ENCODE measurements at regions not wholly inside any gene's neighbourhood (a gene's known extent, or its start where the extent isn't known, plus 50 kb on each side); places are given as distances from the start of the nearest gene placed in this dataset.

- Histone ChIP-seq H3K4me3 (ENCODE audit: low read depth in 1 of 5, low read length in 5 of 5) (no peak overlapping the region), H3K9me3 (ENCODE audit: control insufficient read depth in 5 of 5, low read length in 5 of 5) (no peaks in the 10 kb centered on the region), H3K27me3 (ENCODE audit: control insufficient read depth in 5 of 5, insufficient read depth in 4 of 5, low read length in 5 of 5) (peaks cover 0 to 16% (median 7%) of the 10 kb centered on the region in 5 donors), H3K4me1 (ENCODE audit: control insufficient read depth in 5 of 5, insufficient read depth in 5 of 5, low read length in 5 of 5) (peaks cover 0 to 16% (median 5%) of the 10 kb centered on the region in 5 donors), H3K36me3 (ENCODE audit: control insufficient read depth in 5 of 5, insufficient read depth in 5 of 5, low read length in 5 of 5) (no peaks in the 10 kb centered on the region), H3K9ac (ENCODE audit: low read length in 5 of 5) (no peak overlapping the region), H3K27ac (ENCODE audit: low read depth, low read length) (no peak overlapping the region)
Observed at GRCh38 chr3:194971009-194971408, 285.3 kb downstream of the FAM43A start.

- Histone ChIP-seq H3K27me3 (ENCODE audit: control insufficient read depth in 5 of 5, insufficient read depth in 4 of 5, low read length in 5 of 5) (peaks cover 0 to 11% (median 2%) of the 10 kb centered on the region in 5 donors), H3K27ac (ENCODE audit: low read depth, low read length) (no peak overlapping the region), H3K36me3 (ENCODE audit: control insufficient read depth in 5 of 5, insufficient read depth in 5 of 5, low read length in 5 of 5) (no peaks in the 10 kb centered on the region), H3K4me1 (ENCODE audit: control insufficient read depth in 5 of 5, insufficient read depth in 5 of 5, low read length in 5 of 5) (peaks cover 0 to 22% (median 9%) of the 10 kb centered on the region in 5 donors), H3K9me3 (ENCODE audit: control insufficient read depth in 5 of 5, low read length in 5 of 5) (no peaks in the 10 kb centered on the region), H3K9ac (ENCODE audit: low read length in 5 of 5) (no peak overlapping the region), H3K4me3 (ENCODE audit: low read depth in 1 of 5, low read length in 5 of 5) (no peak overlapping the region)
Observed at GRCh38 chr3:194971965-194972364, 286.3 kb downstream of the FAM43A start.

GRCh38 chr3:194972641-194973040, 287.0 kb downstream of the FAM43A start:
- H3K27ac ChIP-seq (ENCODE audit: low read depth, low read length), result no peak overlapping the region
- peaks cover 0 to 17% (median 9%) of the 10 kb centered on the region in 5 donors for H3K4me1 ChIP-seq (ENCODE audit: control insufficient read depth in 5 of 5, insufficient read depth in 5 of 5, low read length in 5 of 5)
- H3K4me3 ChIP-seq (ENCODE audit: low read depth in 1 of 5, low read length in 5 of 5), result no peak overlapping the region
- H3K9ac ChIP-seq (ENCODE audit: low read length in 5 of 5), result no peak overlapping the region
- no peaks in the 10 kb centered on the region for H3K9me3 ChIP-seq (ENCODE audit: control insufficient read depth in 5 of 5, low read length in 5 of 5)
- H3K27me3 ChIP-seq (ENCODE audit: control insufficient read depth in 5 of 5, insufficient read depth in 4 of 5, low read length in 5 of 5), result peaks cover 0 to 6% (median under 1%) of the 10 kb centered on the region in 5 donors
- no peaks in the 10 kb centered on the region for H3K36me3 ChIP-seq (ENCODE audit: control insufficient read depth in 5 of 5, insufficient read depth in 5 of 5, low read length in 5 of 5)

- peaks cover 0 to 17% (median 9%) of the 10 kb centered on the region in 5 donors for H3K4me1 ChIP-seq (ENCODE audit: control insufficient read depth in 5 of 5, insufficient read depth in 5 of 5, low read length in 5 of 5)
- H3K9me3 ChIP-seq (ENCODE audit: control insufficient read depth in 5 of 5, low read length in 5 of 5), result no peaks in the 10 kb centered on the region
Observed at GRCh38 chr3:194973366-194974000, 287.8 kb downstream of the FAM43A start.

GRCh38 chr3:194974468-194975135, 288.9 kb downstream of the FAM43A start:
- H3K27ac ChIP-seq (ENCODE audit: low read depth, low read length), result no peak overlapping the region
- H3K9me3 ChIP-seq (ENCODE audit: control insufficient read depth in 5 of 5, low read length in 5 of 5), result no peaks in the 10 kb centered on the region
- no peak overlapping the region for H3K4me3 ChIP-seq (ENCODE audit: low read depth in 1 of 5, low read length in 5 of 5)

More at GRCh38 chr3:194973366-194974000, 287.8 kb downstream of the FAM43A start:
- H3K4me3 ChIP-seq (ENCODE audit: low read depth in 1 of 5, low read length in 5 of 5), result no peak overlapping the region
- H3K36me3 ChIP-seq (ENCODE audit: control insufficient read depth in 5 of 5, insufficient read depth in 5 of 5, low read length in 5 of 5), result no peaks in the 10 kb centered on the region
- no peak overlapping the region for H3K9ac ChIP-seq (ENCODE audit: low read length in 5 of 5)
- H3K27me3 ChIP-seq (ENCODE audit: control insufficient read depth in 5 of 5, insufficient read depth in 4 of 5, low read length in 5 of 5), result no peaks in the 10 kb centered on the region
- no peak overlapping the region for H3K27ac ChIP-seq (ENCODE audit: low read depth, low read length)

GRCh38 chr3:194976049-194976451, 290.4 kb downstream of the FAM43A start:
- Histone ChIP-seq H3K9ac (ENCODE audit: low read length in 5 of 5) (no peak overlapping the region), H3K27ac (ENCODE audit: low read depth, low read length) (no peak overlapping the region), H3K9me3 (ENCODE audit: control insufficient read depth in 5 of 5, low read length in 5 of 5) (no peaks in the 10 kb centered on the region), H3K4me1 (ENCODE audit: control insufficient read depth in 5 of 5, insufficient read depth in 5 of 5, low read length in 5 of 5) (peaks cover 0 to 17% (median 9%) of the 10 kb centered on the region in 5 donors), H3K27me3 (ENCODE audit: control insufficient read depth in 5 of 5, insufficient read depth in 4 of 5, low read length in 5 of 5) (no peaks in the 10 kb centered on the region), H3K4me3 (ENCODE audit: low read depth in 1 of 5, low read length in 5 of 5) (no peak overlapping the region), H3K36me3 (ENCODE audit: control insufficient read depth in 5 of 5, insufficient read depth in 5 of 5, low read length in 5 of 5) (no peaks in the 10 kb centered on the region)

More at GRCh38 chr3:194974468-194975135, 288.9 kb downstream of the FAM43A start:
- Histone ChIP-seq H3K4me1 (ENCODE audit: control insufficient read depth in 5 of 5, insufficient read depth in 5 of 5, low read length in 5 of 5) (peaks cover 0 to 17% (median 9%) of the 10 kb centered on the region in 5 donors), H3K9ac (ENCODE audit: low read length in 5 of 5) (no peak overlapping the region), H3K27me3 (ENCODE audit: control insufficient read depth in 5 of 5, insufficient read depth in 4 of 5, low read length in 5 of 5) (no peaks in the 10 kb centered on the region), H3K36me3 (ENCODE audit: control insufficient read depth in 5 of 5, insufficient read depth in 5 of 5, low read length in 5 of 5) (no peaks in the 10 kb centered on the region)

- Histone ChIP-seq H3K9me3 (ENCODE audit: control insufficient read depth in 5 of 5, low read length in 5 of 5) (peaks cover 0 to 4% (median 1%) of the 10 kb centered on the region in 5 donors), H3K9ac (ENCODE audit: low read length in 5 of 5) (no peak overlapping the region), H3K36me3 (ENCODE audit: control insufficient read depth in 5 of 5, insufficient read depth in 5 of 5, low read length in 5 of 5) (no peaks in the 10 kb centered on the region), H3K27me3 (ENCODE audit: control insufficient read depth in 5 of 5, insufficient read depth in 4 of 5, low read length in 5 of 5) (no peaks in the 10 kb centered on the region), H3K27ac (ENCODE audit: low read depth, low read length) (no peak overlapping the region), H3K4me1 (ENCODE audit: control insufficient read depth in 5 of 5, insufficient read depth in 5 of 5, low read length in 5 of 5) (peaks cover 0 to 17% (median 9%) of the 10 kb centered on the region in 5 donors), H3K4me3 (ENCODE audit: low read depth in 1 of 5, low read length in 5 of 5) (no peak overlapping the region)
Observed at GRCh38 chr3:194976874-194977273, 291.2 kb downstream of the FAM43A start.

- H3K27me3 ChIP-seq (ENCODE audit: control insufficient read depth in 5 of 5, insufficient read depth in 4 of 5, low read length in 5 of 5), result no peaks in the 10 kb centered on the region
- peaks cover 0 to 9% (median 4%) of the 10 kb centered on the region in 5 donors for H3K9me3 ChIP-seq (ENCODE audit: control insufficient read depth in 5 of 5, low read length in 5 of 5)
- H3K4me3 ChIP-seq (ENCODE audit: low read depth in 1 of 5, low read length in 5 of 5), result no peak overlapping the region
- no peak overlapping the region for H3K27ac ChIP-seq (ENCODE audit: low read depth, low read length)
- H3K36me3 ChIP-seq (ENCODE audit: control insufficient read depth in 5 of 5, insufficient read depth in 5 of 5, low read length in 5 of 5), result no peaks in the 10 kb centered on the region
- H3K4me1 ChIP-seq (ENCODE audit: control insufficient read depth in 5 of 5, insufficient read depth in 5 of 5, low read length in 5 of 5), result peaks cover 0 to 17% (median 9%) of the 10 kb centered on the region in 5 donors
- H3K9ac ChIP-seq (ENCODE audit: low read length in 5 of 5), result no peak overlapping the region
Observed at GRCh38 chr3:194977356-194977755, 291.7 kb downstream of the FAM43A start.

GRCh38 chr3:194979173-194979572, 291.8 kb downstream of the XXYLT1 start:
- peaks cover 0 to 13% (median 7%) of the 10 kb centered on the region in 5 donors for H3K9me3 ChIP-seq (ENCODE audit: control insufficient read depth in 5 of 5, low read length in 5 of 5)
- H3K9ac ChIP-seq (ENCODE audit: low read length in 5 of 5), result no peak overlapping the region
- no peaks in the 10 kb centered on the region for H3K36me3 ChIP-seq (ENCODE audit: control insufficient read depth in 5 of 5, insufficient read depth in 5 of 5, low read length in 5 of 5)
- H3K27ac ChIP-seq (ENCODE audit: low read depth, low read length), result no peak overlapping the region
- H3K4me1 ChIP-seq (ENCODE audit: control insufficient read depth in 5 of 5, insufficient read depth in 5 of 5, low read length in 5 of 5), result peaks cover 0 to 22% (median 9%) of the 10 kb centered on the region in 5 donors
- H3K27me3 ChIP-seq (ENCODE audit: control insufficient read depth in 5 of 5, insufficient read depth in 4 of 5, low read length in 5 of 5), result no peaks in the 10 kb centered on the region
- no peak overlapping the region for H3K4me3 ChIP-seq (ENCODE audit: low read depth in 1 of 5, low read length in 5 of 5)

- Histone ChIP-seq H3K36me3 (ENCODE audit: control insufficient read depth in 5 of 5, insufficient read depth in 5 of 5, low read length in 5 of 5) (no peaks in the 10 kb centered on the region), H3K9ac (ENCODE audit: low read length in 5 of 5) (no peak overlapping the region), H3K4me3 (ENCODE audit: low read depth in 1 of 5, low read length in 5 of 5) (no peak overlapping the region), H3K27me3 (ENCODE audit: control insufficient read depth in 5 of 5, insufficient read depth in 4 of 5, low read length in 5 of 5) (no peaks in the 10 kb centered on the region), H3K4me1 (ENCODE audit: control insufficient read depth in 5 of 5, insufficient read depth in 5 of 5, low read length in 5 of 5) (peaks cover 0 to 27% (median 20%) of the 10 kb centered on the region in 5 donors), H3K27ac (ENCODE audit: low read depth, low read length) (no peak overlapping the region), H3K9me3 (ENCODE audit: control insufficient read depth in 5 of 5, low read length in 5 of 5) (peaks cover 0 to 13% (median 7%) of the 10 kb centered on the region in 5 donors)
Observed at GRCh38 chr3:194982472-194982871, 288.5 kb downstream of the XXYLT1 start.
